SU-DHL-6 (cell line): ENCODE measurements at regions not wholly inside any gene's neighbourhood (a gene's known extent, or its start where the extent isn't known, plus 50 kb on each side); places are given as distances from the start of the nearest gene placed in this dataset.

Source experiments
- H2AFZ ChIP-seq: fragments of 200-600 bp; sonication (generic); 2 replicates; pipeline ENCODE4 v1.6.1; 2014; ENCODE audit warnings: low read depth, mild to moderate bottlenecking, moderate library complexity, mixed read lengths, antibody characterized with exemption, low read length; ENCODE audit not compliant: severe bottlenecking
- H3F3A ChIP-seq: fragments of 200-600 bp; shearing (Covaris generic); 2 replicates; pipeline ENCODE4 v1.6.0; 2016; ENCODE audit warnings: antibody characterized with exemption, mild to moderate bottlenecking; ENCODE audit not compliant: insufficient read depth
- H3K27ac ChIP-seq: fragments of 200-600 bp; sonication (generic); 2 replicates; pipeline ENCODE4 v1.5.1; 2016; ENCODE audit warnings: low read depth, mild to moderate bottlenecking, low read length, moderate library complexity, mixed read lengths
- H3K27me3 ChIP-seq: fragments of 200-600 bp; sonication (generic), shearing (Covaris generic); 2 replicates; pipeline ENCODE4 v1.6.0; 2014; ENCODE audit warnings: mild to moderate bottlenecking, low read length
- H3K36me3 ChIP-seq: fragments of 200-600 bp; sonication (generic); 2 replicates; pipeline ENCODE4 v1.6.1; 2014; ENCODE audit warnings: mild to moderate bottlenecking, low read length, mixed read lengths
- H3K4me2 ChIP-seq: fragments of 300-600, 200-600 bp; shearing (Covaris generic), sonication (generic); 2 replicates; pipeline ENCODE4 v1.6.0; 2014; ENCODE audit warnings: low read length, low read depth, mild to moderate bottlenecking; ENCODE audit not compliant: poor library complexity, severe bottlenecking
- H3K4me3 ChIP-seq: fragments of 200-600 bp; sonication (generic); 2 replicates; pipeline ENCODE4 v1.5.1; 2014; ENCODE audit warnings: antibody characterized with exemption, low read length, mild to moderate bottlenecking, mixed read lengths; ENCODE audit not compliant: insufficient read depth, poor library complexity, severe bottlenecking
- H3K79me2 ChIP-seq: fragments of 200-600 bp; sonication (generic); 2 replicates; pipeline ENCODE4 v1.6.1; 2014; ENCODE audit warnings: mild to moderate bottlenecking, low read length, moderate library complexity; ENCODE audit not compliant: insufficient read depth
- H3K9ac ChIP-seq: fragments of 200-600 bp; sonication (generic); 2 replicates; pipeline ENCODE4 v1.7.0; 2014; ENCODE audit warnings: mild to moderate bottlenecking, low read length
- H3K9me2 ChIP-seq: fragments of 200-600 bp; sonication (generic); replicated peaks from 2 replicates; pipeline ENCODE4 v1.6.1; 2014; ENCODE audit warnings: low read length; ENCODE audit not compliant: insufficient read depth
- H3K9me3 ChIP-seq: fragments of 200-600 bp; sonication (generic); 2 replicates; pipeline ENCODE4 v1.6.1; 2014; ENCODE audit warnings: low read length, mixed read lengths; ENCODE audit not compliant: insufficient read depth
- H4K20me1 ChIP-seq: fragments of 200-600 bp; sonication (generic); 2 replicates; pipeline ENCODE4 v1.6.1; 2014; ENCODE audit warnings: low read depth, mild to moderate bottlenecking, antibody characterized with exemption, low read length, moderate library complexity, mixed read lengths
- EZH2phosphoT487 ChIP-seq: fragments of 200-600 bp; sonication (generic), shearing (Covaris generic); conservative IDR thresholded peaks from 2 replicates; pipeline ENCODE4 v1.6.1; 2018; ENCODE audit warnings: mild to moderate bottlenecking, antibody characterized with exemption, low read length, moderate library complexity, mixed read lengths
- TF ChIP-seq, protein P1 (sequence below): fragments of 200-600 bp; sonication (generic); IDR thresholded peaks from one replicate; pipeline ENCODE4 v1.5.1; 2017; ENCODE audit warnings: antibody characterized with exemption, mild to moderate bottlenecking, low read length, moderate library complexity; ENCODE audit not compliant: insufficient read depth, poor library complexity, severe bottlenecking

DNA sequence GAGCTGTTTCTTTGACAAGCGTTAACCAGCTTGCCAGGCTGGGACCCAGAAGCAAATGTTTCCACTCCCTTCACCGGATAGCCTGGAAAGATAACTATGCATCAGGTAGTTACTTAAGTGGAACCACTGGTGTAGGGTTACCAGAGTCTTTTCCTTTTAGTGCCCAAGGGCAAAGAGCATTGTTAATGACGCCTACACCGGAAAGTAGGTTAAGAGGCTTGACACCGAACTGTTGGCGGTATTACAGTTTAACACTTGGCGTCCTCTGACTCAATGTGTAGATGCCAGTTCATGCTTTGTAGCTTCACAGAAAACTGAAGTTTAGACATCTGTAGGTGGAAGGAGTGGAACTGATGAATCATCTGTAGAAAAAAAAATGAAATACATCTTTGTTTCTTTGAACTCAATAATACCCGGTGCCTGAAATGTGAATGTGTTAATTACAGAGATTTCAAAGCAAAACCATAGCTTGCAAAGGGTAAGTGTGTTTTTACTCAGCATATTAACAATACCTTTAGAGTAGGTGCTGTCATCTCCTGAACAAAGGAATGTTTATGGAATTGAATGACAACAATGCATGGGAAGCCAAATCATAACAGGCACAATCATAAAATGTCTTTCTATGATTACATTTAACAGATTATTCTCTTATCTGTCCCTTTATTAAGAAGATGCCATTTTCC, 426.7 kb upstream of the SALL1 start:
- H3K79me2 ChIP-seq: no peaks in the 10 kb centered on the region
- H4K20me1 ChIP-seq: no peaks in the 10 kb centered on the region
- no peak overlapping the region for H3K4me3 ChIP-seq
- H3F3A ChIP-seq: no peaks in the 10 kb centered on the region
- no peak overlapping the region for H3K27ac ChIP-seq
- H2AFZ ChIP-seq: no peak overlapping the region
- no peaks in the 10 kb centered on the region for H3K36me3 ChIP-seq
- H3K9me3 ChIP-seq: no peaks in the 10 kb centered on the region
- no peak overlapping the region for H3K9ac ChIP-seq
- H3K27me3 ChIP-seq: no peaks in the 10 kb centered on the region
- TF ChIP-seq EZH2phosphoT487: no peak
- TF ChIP-seq, protein P1, sequence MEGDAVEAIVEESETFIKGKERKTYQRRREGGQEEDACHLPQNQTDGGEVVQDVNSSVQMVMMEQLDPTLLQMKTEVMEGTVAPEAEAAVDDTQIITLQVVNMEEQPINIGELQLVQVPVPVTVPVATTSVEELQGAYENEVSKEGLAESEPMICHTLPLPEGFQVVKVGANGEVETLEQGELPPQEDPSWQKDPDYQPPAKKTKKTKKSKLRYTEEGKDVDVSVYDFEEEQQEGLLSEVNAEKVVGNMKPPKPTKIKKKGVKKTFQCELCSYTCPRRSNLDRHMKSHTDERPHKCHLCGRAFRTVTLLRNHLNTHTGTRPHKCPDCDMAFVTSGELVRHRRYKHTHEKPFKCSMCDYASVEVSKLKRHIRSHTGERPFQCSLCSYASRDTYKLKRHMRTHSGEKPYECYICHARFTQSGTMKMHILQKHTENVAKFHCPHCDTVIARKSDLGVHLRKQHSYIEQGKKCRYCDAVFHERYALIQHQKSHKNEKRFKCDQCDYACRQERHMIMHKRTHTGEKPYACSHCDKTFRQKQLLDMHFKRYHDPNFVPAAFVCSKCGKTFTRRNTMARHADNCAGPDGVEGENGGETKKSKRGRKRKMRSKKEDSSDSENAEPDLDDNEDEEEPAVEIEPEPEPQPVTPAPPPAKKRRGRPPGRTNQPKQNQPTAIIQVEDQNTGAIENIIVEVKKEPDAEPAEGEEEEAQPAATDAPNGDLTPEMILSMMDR: no peak
- H3K4me2 ChIP-seq: no peak overlapping the region
- H3K9me2 ChIP-seq: no peaks in the 10 kb centered on the region

DNA sequence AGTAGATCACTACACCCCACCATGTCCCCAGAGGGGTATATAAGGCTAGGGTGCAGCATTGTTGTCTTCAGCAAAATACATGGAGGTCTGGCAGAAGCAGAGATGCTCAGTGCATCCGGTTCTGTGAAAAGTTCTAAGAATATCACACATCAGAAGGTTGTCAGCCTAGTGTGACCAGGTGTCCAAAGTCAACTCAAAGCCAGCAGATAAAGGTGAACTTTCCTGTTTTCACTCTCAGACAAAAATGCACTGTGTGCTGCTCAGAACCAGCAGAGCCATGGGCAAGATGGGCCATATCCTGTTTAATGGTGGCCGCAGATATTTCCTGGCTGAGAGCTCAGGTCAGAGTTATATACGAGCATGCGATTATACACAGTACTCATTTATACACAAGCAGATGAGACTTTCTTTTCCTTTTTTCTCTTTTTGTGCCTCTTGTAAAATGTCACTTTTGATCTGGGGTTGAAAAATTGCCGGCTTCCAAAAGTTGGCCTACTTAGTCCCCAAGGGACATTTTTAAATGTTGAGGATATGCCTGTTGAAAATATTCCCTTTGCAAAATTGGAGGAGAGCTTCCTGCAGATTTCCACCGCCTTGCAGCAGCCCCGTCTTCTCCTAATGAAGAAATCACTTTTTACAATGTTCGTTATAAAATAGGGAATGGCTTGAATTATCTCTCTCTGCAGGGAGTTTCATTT, 425.6 kb upstream of the SALL1 start:
- no peaks in the 10 kb centered on the region; the same call in 1 of the 2 replicates for H3K9me2 ChIP-seq
- H3K4me3 ChIP-seq: no peak overlapping the region
- no peak overlapping the region for H3K9ac ChIP-seq

DNA sequence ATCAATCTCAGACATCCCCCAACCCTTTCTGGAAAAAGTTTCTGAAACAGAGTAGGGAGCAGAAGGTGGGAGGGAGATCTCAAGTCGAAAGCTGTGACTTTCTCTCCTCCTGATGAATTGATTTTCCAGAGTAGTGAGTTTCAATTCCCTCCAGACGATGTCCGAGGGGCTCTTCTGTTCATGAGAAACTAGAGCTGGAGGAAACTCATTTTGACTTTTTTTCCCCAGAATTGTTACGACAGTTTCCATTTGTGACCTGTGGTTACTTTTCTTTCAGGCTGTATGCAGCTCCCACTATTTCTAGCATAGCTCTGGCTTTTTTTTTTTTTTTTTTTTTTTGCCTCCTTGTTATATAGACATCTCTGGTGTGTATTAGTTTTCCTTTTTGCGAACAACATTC, 422.1 kb upstream of the SALL1 start:
- H3K9ac ChIP-seq: no peak overlapping the region
- H3K4me2 ChIP-seq: no peak overlapping the region
- no peak overlapping the region for H2AFZ ChIP-seq
- TF ChIP-seq, protein P1: no peak
- TF ChIP-seq EZH2phosphoT487: no peak
- no peaks in the 10 kb centered on the region for H3K9me3 ChIP-seq
- H4K20me1 ChIP-seq: no peaks in the 10 kb centered on the region
- no peaks in the 10 kb centered on the region for H3K36me3 ChIP-seq
- H3K4me3 ChIP-seq: no peak overlapping the region
- H3K79me2 ChIP-seq: no peaks in the 10 kb centered on the region
- no peaks in the 10 kb centered on the region for H3K27me3 ChIP-seq
- H3F3A ChIP-seq: no peaks in the 10 kb centered on the region
- H3K27ac ChIP-seq: no peak overlapping the region
- no peaks in the 10 kb centered on the region; the same call in 1 of the 2 replicates for H3K9me2 ChIP-seq

More for the DNA sequence above, 425.6 kb upstream of the SALL1 start:
- Histone ChIP-seq H3K36me3 (no peaks in the 10 kb centered on the region), H3K27ac (no peak overlapping the region), H2AFZ (no peak overlapping the region), H3K27me3 (no peaks in the 10 kb centered on the region), H4K20me1 (no peaks in the 10 kb centered on the region), H3K4me2 (no peak overlapping the region), H3K79me2 (no peaks in the 10 kb centered on the region), H3F3A (no peaks in the 10 kb centered on the region), H3K9me3 (no peaks in the 10 kb centered on the region)
- TF ChIP-seq EZH2phosphoT487: no peak
- TF ChIP-seq, protein P1: no peak
